SU-DHL-6 (cell line): ENCODE measurements at regions not wholly inside any gene's neighbourhood (a gene's known extent, or its start where the extent isn't known, plus 50 kb on each side); places are given as distances from the start of the nearest gene placed in this dataset.

Source experiments
- CTCF ChIP-seq: fragments of 200-600 bp; sonication (generic); IDR thresholded peaks from one replicate; pipeline ENCODE4 v1.5.1; 2017; ENCODE audit warnings: antibody characterized with exemption, mild to moderate bottlenecking, low read length, moderate library complexity; ENCODE audit not compliant: insufficient read depth, poor library complexity, severe bottlenecking
- EZH2phosphoT487 ChIP-seq: fragments of 200-600 bp; sonication (generic), shearing (Covaris generic); conservative IDR thresholded peaks from 2 replicates; pipeline ENCODE4 v1.6.1; 2018; ENCODE audit warnings: mild to moderate bottlenecking, antibody characterized with exemption, low read length, moderate library complexity, mixed read lengths

DNA sequence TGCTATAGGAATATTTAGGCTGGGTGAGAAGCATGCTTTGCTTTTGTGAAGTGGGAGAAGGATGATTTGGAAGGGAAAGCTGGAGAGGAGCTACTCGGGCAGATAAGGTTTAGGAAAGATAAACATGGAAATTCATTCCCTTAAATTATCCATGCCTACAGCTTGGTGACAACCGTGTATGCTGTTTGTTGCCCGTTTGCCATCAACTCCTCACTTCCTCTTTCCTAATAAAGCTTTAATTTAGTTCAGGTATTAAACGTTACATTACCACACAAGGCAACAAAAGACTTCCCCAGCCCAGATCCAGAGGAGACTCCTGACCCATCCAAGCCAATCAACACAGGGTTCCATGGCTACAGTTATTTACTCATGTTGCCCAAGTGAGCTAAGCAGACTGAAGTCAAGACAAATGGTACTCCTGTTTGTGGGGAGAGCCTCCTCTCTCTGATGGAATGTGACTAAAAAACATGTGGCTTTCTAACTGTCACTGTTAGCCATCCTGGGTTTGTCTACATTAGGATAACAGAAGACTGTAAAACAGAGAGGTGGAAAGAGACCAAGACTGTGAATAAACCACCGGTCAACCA lies 101.7 kb upstream of the GRAMD1B start:
- TF ChIP-seq CTCF (no peak), EZH2phosphoT487 (no peak)
